Gastroesophageal sphincter (tissue), 4 donors: ENCODE measurements at regions not wholly inside any gene's neighbourhood (a gene's known extent, or its start where the extent isn't known, plus 50 kb on each side); places are given as distances from the start of the nearest gene placed in this dataset.
"Not testable (repeated sequence)": the region's sequence is repeated elsewhere in the genome, so short reads cannot be mapped to it uniquely, and the experiment has no call there.

Experiments used
- ATAC-seq: fragments of 150-250 bp; one replicate; pipeline ENCODE4 v1.9.1; 2016; ENCODE audit warnings: mild to moderate bottlenecking, moderate library complexity
- H3K27ac ChIP-seq, 4 donors: fragments of 200-600 bp; sonication (generic) in 3 of 4; 1 replicate in 3 of 4; 2 replicates in 1 of 4; pipeline ENCODE4 v1.5.1; 2016 to 2019
- H3K27me3 ChIP-seq: fragments of 200-600 bp; sonication (generic); one replicate; pipeline ENCODE4 v1.5.1; 2019
- H3K36me3 ChIP-seq, 2 donors: fragments of 200-600 bp; sonication (generic); one replicate each; pipeline ENCODE4 v1.5.1; 2019; ENCODE audit warnings: control low read depth in 1 of 2
- H3K4me1 ChIP-seq, 3 donors: fragments of 200-600 bp; sonication (generic); 1 replicate in 2 of 3; 2 replicates in 1 of 3; pipeline ENCODE4 v1.5.1; 2016 to 2019; ENCODE audit warnings: control low read depth in 2 of 3
- H3K4me3 ChIP-seq, 2 donors: fragments of 200-600 bp; sonication (generic); one replicate each; pipeline ENCODE4 v1.5.1; 2019; ENCODE audit warnings: mild to moderate bottlenecking in 1 of 2, moderate library complexity in 1 of 2
- H3K9me3 ChIP-seq, 3 donors: fragments of 200-600 bp; sonication (generic); one replicate each; pipeline ENCODE4 v1.5.1; 2017 to 2019; ENCODE audit warnings: control low read depth in 2 of 3
- CTCF ChIP-seq, 4 experiments: fragments of 200-600 bp in 2 of 4; fragments of 450-650 bp in 2 of 4; sonication (generic) in 1 of 4; IDR thresholded peaks; one replicate each; pipeline ENCODE4 v1.5.1; 2017 to 2019; ENCODE audit warnings: antibody characterized with exemption in 4 of 4, mild to moderate bottlenecking in 2 of 4, moderate library complexity in 2 of 4
- EP300 ChIP-seq: sonication (generic); formaldehyde crosslinking; IDR thresholded peaks from one replicate; pipeline ENCODE4 v1.6.1; 2017; ENCODE audit warnings: antibody characterized with exemption, mild to moderate bottlenecking
- POLR2A ChIP-seq, 2 donors: fragments of 450-650 bp; IDR thresholded peaks; one replicate each; pipeline ENCODE4 v1.6.1; 2017; ENCODE audit warnings: antibody characterized with exemption in 2 of 2, mild to moderate bottlenecking in 2 of 2, moderate library complexity in 1 of 2
- POLR2AphosphoS5 ChIP-seq: sonication (generic); formaldehyde crosslinking; IDR thresholded peaks from one replicate; pipeline ENCODE4 v1.6.1; 2017; ENCODE audit warnings: antibody characterized with exemption
- WGBS, 2 donors: methylation state at CpG; one replicate each; pipeline ENCODE4 v1.1.5; 2018; ENCODE audit warnings: low coverage in 1 of 2; 5-methylcytosine and 5-hydroxymethylcytosine counted together

- TF ChIP-seq EP300: no peak
- no peak for TF ChIP-seq CTCF (IDR thresholded peaks at IDR 0.05)
- TF ChIP-seq POLR2A (IDR thresholded peaks at IDR 0.05): no peak
- TF ChIP-seq POLR2AphosphoS5: no peak
- Histone ChIP-seq H3K27me3 (no peaks in the 10 kb centered on the region), H3K27ac (no peak overlapping the region), H3K4me3 (no peak overlapping the region), H3K36me3 (no peaks in the 10 kb centered on the region), H3K4me1 (no peaks in the 10 kb centered on the region), H3K9me3 (no peaks in the 10 kb centered on the region)
- 82 to 93% methylated on average over 2 of the region's 2 CpGs for WGBS, 2 donors
- no peak for ATAC-seq
Measured at GRCh38 chr12:29025937-29026336, 123.1 kb upstream of the FAR2 start.

- Histone ChIP-seq H3K4me3 (no peak overlapping the region), H3K27me3 (no peaks in the 10 kb centered on the region), H3K27ac (no peak overlapping the region), H3K9me3 (no peaks in the 10 kb centered on the region), H3K4me1 (no peaks in the 10 kb centered on the region), H3K36me3 (no peaks in the 10 kb centered on the region)
- no peak for ATAC-seq
- WGBS, 2 donors: 75 to 88% methylated on average over 1 to 4 of the region's 4 CpGs
- no peak for TF ChIP-seq CTCF (IDR thresholded peaks at IDR 0.05)
- TF ChIP-seq POLR2AphosphoS5: no peak
- no peak for TF ChIP-seq POLR2A (IDR thresholded peaks at IDR 0.05)
- TF ChIP-seq EP300: no peak
Measured at GRCh38 chr12:29026419-29026818, 122.7 kb upstream of the FAR2 start.

GRCh38 chr12:29029484-29029883 is 119.6 kb upstream of the FAR2 start:
- not testable (repeated sequence) for H3K36me3 ChIP-seq, ATAC-seq, H3K9me3 ChIP-seq, H3K27ac ChIP-seq, H3K27me3 ChIP-seq, H3K4me1 ChIP-seq, H3K4me3 ChIP-seq
- 95 to 96% methylated on average over 3 to 5 of the region's 8 CpGs for WGBS, 2 donors

GRCh38 chr12:29030006-29030405 is 119.1 kb upstream of the FAR2 start:
- H3K36me3 ChIP-seq: no peaks in the 10 kb centered on the region
- H3K4me1 ChIP-seq: no peaks in the 10 kb centered on the region
- WGBS, 2 donors: 71 to 89% methylated on average over 1 of the region's 1 CpG
- ATAC-seq: no peak
- no peak overlapping the region for H3K27ac ChIP-seq
- H3K4me3 ChIP-seq: no peak overlapping the region
- no peaks in the 10 kb centered on the region for H3K27me3 ChIP-seq
- TF ChIP-seq POLR2AphosphoS5 (no peak), CTCF (IDR thresholded peaks at IDR 0.05) (no peak), POLR2A (IDR thresholded peaks at IDR 0.05) (no peak), EP300 (no peak)
- no peaks in the 10 kb centered on the region for H3K9me3 ChIP-seq

- WGBS, 2 donors: 50% methylated on average over 2 of the region's 2 CpGs; no CpG with 5 or more reads in 1 of the 2 donors
- ATAC-seq: no peak
Measured at GRCh38 chr12:29032446-29032845, 116.6 kb upstream of the FAR2 start.

More at GRCh38 chr12:29032446-29032845, 116.6 kb upstream of the FAR2 start:
- Histone ChIP-seq H3K4me3 (no peak overlapping the region), H3K9me3 (no peaks in the 10 kb centered on the region), H3K27ac (no peak overlapping the region), H3K36me3 (no peaks in the 10 kb centered on the region), H3K4me1 (no peaks in the 10 kb centered on the region), H3K27me3 (no peaks in the 10 kb centered on the region)
- TF ChIP-seq EP300 (no peak), POLR2A (IDR thresholded peaks at IDR 0.05) (no peak), POLR2AphosphoS5 (no peak), CTCF (IDR thresholded peaks at IDR 0.05) (no peak)
